ENCODE measurements at regions not wholly inside any gene's neighbourhood (a gene's known extent, or its start where the extent isn't known, plus 50 kb on each side); places are given as distances from the start of the nearest gene placed in this dataset.

GRCh38 chr2:240236217-240237111 lies 96.0 kb upstream of the OTOS start:
- Mint-ChIP-seq H3K36me3 (no peaks in the 10 kb centered on the region), H3K9me3 (no peaks in the 10 kb centered on the region)
- H2AFZ ChIP-seq (replicated peaks) = no peak overlapping the region

DNA sequence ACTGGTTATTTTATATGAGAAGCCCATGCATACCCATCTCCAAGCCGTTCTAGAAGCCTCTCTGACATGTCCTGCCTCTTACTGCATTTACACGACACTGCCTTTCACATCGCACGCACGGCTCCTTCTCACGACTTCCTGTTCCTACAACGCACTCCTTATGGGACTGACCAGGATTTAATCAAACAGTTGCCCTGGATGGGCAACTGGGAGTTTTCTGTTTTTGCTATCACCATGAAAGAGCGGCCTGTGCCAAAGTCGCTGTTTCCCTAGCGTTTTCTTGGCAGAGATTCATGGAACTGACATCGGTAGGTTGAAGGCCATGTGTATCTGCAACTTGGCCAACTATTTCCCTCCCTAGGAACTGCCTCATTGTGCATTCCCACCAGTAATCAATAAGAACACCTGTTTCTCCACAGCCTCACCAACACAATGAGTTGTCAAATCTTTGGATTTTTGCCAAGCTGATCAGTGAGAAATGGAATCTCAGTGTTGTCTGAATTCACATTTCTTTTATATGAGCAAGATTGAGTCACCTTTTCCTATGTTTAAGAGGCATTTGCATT lies 97.2 kb upstream of the OTOS start:
- Histone ChIP-seq H3F3A (ENCODE audit: low read depth) (peaks cover 9% of the 10 kb centered on the region), H3K9me3 (ENCODE audit: low read depth) (no peaks in the 10 kb centered on the region), H3K4me2 (no peak overlapping the region), H3K79me2 (ENCODE audit: low read depth) (no peaks in the 10 kb centered on the region), H3K36me3 (no peaks in the 10 kb centered on the region), H3K9ac (no peak overlapping the region), H4K20me1 (ENCODE audit: low read depth) (no peaks in the 10 kb centered on the region), H3K4me3 (no peak overlapping the region), H3K27me3 (peaks cover 11% of the 10 kb centered on the region), H3K4me1 (no peaks in the 10 kb centered on the region), H3K27ac (no peak overlapping the region), H2AFZ (replicated peaks) (no peak overlapping the region)
- Mint-ChIP-seq H3K27ac (no peak overlapping the region), H3K4me1 (peaks cover 17% of the 10 kb centered on the region), H3K36me3 (no peaks in the 10 kb centered on the region), H3K27me3 (ENCODE audit: insufficient read depth, low read depth) (peaks cover 5% of the 10 kb centered on the region), H3K9me3 (no peaks in the 10 kb centered on the region), H3K4me3 (no peak overlapping the region)
- TF ChIP-seq EZH2 (IDR thresholded peaks at IDR 0.05) (no peak), EZH2phosphoT487 (IDR thresholded peaks at IDR 0.05) (no peak)
- TF ChIP-seq, protein P1, sequence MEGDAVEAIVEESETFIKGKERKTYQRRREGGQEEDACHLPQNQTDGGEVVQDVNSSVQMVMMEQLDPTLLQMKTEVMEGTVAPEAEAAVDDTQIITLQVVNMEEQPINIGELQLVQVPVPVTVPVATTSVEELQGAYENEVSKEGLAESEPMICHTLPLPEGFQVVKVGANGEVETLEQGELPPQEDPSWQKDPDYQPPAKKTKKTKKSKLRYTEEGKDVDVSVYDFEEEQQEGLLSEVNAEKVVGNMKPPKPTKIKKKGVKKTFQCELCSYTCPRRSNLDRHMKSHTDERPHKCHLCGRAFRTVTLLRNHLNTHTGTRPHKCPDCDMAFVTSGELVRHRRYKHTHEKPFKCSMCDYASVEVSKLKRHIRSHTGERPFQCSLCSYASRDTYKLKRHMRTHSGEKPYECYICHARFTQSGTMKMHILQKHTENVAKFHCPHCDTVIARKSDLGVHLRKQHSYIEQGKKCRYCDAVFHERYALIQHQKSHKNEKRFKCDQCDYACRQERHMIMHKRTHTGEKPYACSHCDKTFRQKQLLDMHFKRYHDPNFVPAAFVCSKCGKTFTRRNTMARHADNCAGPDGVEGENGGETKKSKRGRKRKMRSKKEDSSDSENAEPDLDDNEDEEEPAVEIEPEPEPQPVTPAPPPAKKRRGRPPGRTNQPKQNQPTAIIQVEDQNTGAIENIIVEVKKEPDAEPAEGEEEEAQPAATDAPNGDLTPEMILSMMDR (IDR thresholded peaks at IDR 0.05) = no peak
- DNase-seq (ENCODE audit: low spot score) = no peak

More at GRCh38 chr2:240236217-240237111, 96.0 kb upstream of the OTOS start:
- peaks cover 9% of the 10 kb centered on the region for H3F3A ChIP-seq (ENCODE audit: low read depth)
- Mint-ChIP-seq H3K4me3 (peak overlapping the region; percentile 27), H3K4me1 (peaks cover 17% of the 10 kb centered on the region), H3K27ac (no peak overlapping the region), H3K27me3 (ENCODE audit: insufficient read depth, low read depth) (peaks cover 5% of the 10 kb centered on the region)
- H3K9ac ChIP-seq = no peak overlapping the region
- H3K9me3 ChIP-seq (ENCODE audit: low read depth) = no peaks in the 10 kb centered on the region
- H3K4me2 ChIP-seq = no peak overlapping the region
- H3K27me3 ChIP-seq = peaks cover 11% of the 10 kb centered on the region
- H3K27ac ChIP-seq = no peak overlapping the region
- no peaks in the 10 kb centered on the region for H3K4me1 ChIP-seq
- no peaks in the 10 kb centered on the region for H3K79me2 ChIP-seq (ENCODE audit: low read depth)
- H3K4me3 ChIP-seq = no peak overlapping the region
- TF ChIP-seq EZH2phosphoT487 (IDR thresholded peaks at IDR 0.05) = no peak
- TF ChIP-seq, protein P1 (IDR thresholded peaks at IDR 0.05) = no peak
- TF ChIP-seq EZH2 (IDR thresholded peaks at IDR 0.05) = no peak
- DNase-seq (ENCODE audit: low spot score) = peak; percentile 32
- H4K20me1 ChIP-seq (ENCODE audit: low read depth) = no peaks in the 10 kb centered on the region
- H3K36me3 ChIP-seq = no peaks in the 10 kb centered on the region

DNA sequence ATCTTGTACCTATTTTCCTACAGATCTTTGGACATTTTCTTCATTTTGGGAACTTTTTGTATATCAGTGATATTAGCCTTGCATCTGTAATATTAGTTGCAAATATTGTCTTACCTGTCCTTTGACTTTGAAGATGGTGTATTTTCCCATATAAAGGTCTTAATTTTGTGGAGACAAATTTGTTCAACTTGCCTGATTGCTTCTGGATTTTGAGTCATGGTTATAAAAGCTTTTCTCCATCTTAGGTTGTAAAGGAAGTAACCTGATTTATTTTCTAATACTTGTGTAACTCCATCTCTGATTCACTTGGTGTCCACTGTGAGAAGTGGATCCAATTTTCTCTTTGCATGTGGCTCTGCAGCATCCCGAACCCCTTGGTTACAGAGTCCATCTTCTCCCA lies 97.7 kb upstream of the OTOS start:
- no peak overlapping the region for H3K27ac ChIP-seq
- no peaks in the 10 kb centered on the region for H3K36me3 ChIP-seq
- no peaks in the 10 kb centered on the region for H3K79me2 ChIP-seq (ENCODE audit: low read depth)
- Mint-ChIP-seq H3K36me3 (no peaks in the 10 kb centered on the region), H3K27me3 (ENCODE audit: insufficient read depth, low read depth) (peaks cover 5% of the 10 kb centered on the region), H3K4me3 (no peak overlapping the region), H3K9me3 (no peaks in the 10 kb centered on the region), H3K4me1 (peaks cover 17% of the 10 kb centered on the region), H3K27ac (no peak overlapping the region)
- TF ChIP-seq, protein P1 (IDR thresholded peaks at IDR 0.05) = no peak
- no peak for TF ChIP-seq EZH2 (IDR thresholded peaks at IDR 0.05)
- no peak for TF ChIP-seq EZH2phosphoT487 (IDR thresholded peaks at IDR 0.05)
- peaks cover 11% of the 10 kb centered on the region for H3K27me3 ChIP-seq
- peaks cover 9% of the 10 kb centered on the region for H3F3A ChIP-seq (ENCODE audit: low read depth)
- H3K9me3 ChIP-seq (ENCODE audit: low read depth) = no peaks in the 10 kb centered on the region
- H3K4me1 ChIP-seq = no peaks in the 10 kb centered on the region
- H3K9ac ChIP-seq = no peak overlapping the region
- H3K4me3 ChIP-seq = no peak overlapping the region
- no peaks in the 10 kb centered on the region for H4K20me1 ChIP-seq (ENCODE audit: low read depth)
- H2AFZ ChIP-seq (replicated peaks) = no peak overlapping the region
- no peak overlapping the region for H3K4me2 ChIP-seq
- no peak for DNase-seq (ENCODE audit: low spot score)
